Skin epidermis (tissue), 12 donors: ENCODE measurements at regions not wholly inside any gene's neighbourhood (a gene's known extent, or its start where the extent isn't known, plus 50 kb on each side); places are given as distances from the start of the nearest gene placed in this dataset.
"Not testable (repeated sequence)": the region's sequence is repeated elsewhere in the genome, so short reads cannot be mapped to it uniquely, and the experiment has no call there.

Source experiments
- H3K27ac ChIP-seq, 21 experiments: fragments of 200-600 bp; sonication (generic) in 11 of 21; one replicate each; pipeline ENCODE4 v1.5.0; 2020; ENCODE audit warnings: mild to moderate bottlenecking in 3 of 21, inconsistent platforms in 2 of 21, moderate library complexity in 2 of 21
- H3K4me3 ChIP-seq, 7 experiments: fragments of 200-600 bp; sonication (generic) in 2 of 7; one replicate each; pipeline ENCODE4 v1.5.0; 2020; ENCODE audit warnings: inconsistent platforms in 2 of 7, mild to moderate bottlenecking in 2 of 7, moderate library complexity in 1 of 7

DNA sequence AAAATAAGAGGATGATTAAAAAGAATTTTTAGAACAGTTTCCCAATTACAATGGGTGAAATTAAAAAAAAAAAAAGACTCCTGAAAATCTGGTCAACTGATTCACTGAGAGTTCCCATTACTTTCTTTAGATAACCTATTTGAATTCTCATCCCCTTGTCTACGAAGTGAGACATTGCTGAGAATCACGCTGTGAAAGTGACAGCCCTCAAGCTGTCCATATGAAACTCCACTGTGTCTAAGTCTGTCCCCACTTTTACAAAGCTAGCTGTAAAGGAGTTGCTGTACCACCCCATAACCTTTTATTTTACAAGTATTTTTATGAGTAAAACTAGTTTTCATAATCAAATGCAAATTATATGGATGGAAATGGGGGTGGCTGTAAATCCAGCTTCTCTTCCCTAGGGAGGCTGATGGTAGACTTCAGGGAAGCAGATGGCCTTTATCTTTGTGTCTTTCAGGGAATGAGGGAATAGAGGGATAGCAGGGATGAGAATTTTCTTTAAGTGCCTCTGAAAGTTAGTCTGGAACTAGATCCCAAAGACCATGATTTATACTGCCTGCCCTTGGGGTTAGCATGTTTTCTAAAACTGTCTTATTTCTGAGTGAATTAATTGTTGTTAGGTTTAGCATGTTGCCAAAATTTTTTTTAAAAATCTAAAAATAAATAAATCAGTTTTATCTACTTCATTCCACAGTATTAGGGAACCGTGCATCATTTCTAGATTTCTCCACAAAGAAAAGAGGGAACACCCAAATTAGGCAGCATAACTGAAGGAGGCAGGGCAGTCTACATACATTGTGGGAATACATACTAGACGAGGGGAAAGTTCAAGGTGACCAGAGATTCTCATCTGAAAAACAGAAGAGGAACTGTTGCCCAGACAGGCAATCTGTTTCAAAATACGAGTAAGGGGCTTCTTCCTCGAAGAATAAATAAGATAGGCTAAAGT is 1219.1 kb downstream of the UQCRFS1 start:
- Histone ChIP-seq H3K4me3 (no peak overlapping the region), H3K27ac (no peak overlapping the region)

GRCh38 chr19:27986299-27986698 is 1226.7 kb downstream of the UQCRFS1 start:
- H3K27ac ChIP-seq, result no peak overlapping the region

GRCh38 chr19:27975419-27976005 is 1237.4 kb downstream of the UQCRFS1 start:
- H3K4me3 ChIP-seq, result no peak overlapping the region

More at GRCh38 chr19:27986299-27986698, 1226.7 kb downstream of the UQCRFS1 start:
- H3K4me3 ChIP-seq, result no peak overlapping the region

DNA sequence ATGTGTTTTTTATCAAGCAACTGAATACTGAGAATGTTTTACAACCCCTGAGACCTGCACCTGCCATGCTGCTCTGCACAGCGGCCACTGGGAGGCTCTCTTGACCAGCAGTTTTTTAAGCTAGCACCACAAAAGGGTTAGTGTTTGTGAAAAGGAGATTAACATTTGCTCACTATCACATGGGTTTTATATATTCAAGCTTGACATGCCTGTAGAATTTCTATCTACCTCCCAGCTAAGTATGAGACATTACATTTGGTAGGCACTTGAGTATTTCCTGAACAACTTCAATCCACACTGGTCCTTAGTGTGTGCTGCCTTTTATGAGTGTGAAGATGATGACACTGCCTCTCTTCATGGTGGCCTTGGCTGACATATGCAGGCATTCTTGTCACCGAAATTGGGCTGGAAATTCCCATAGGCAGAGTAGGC is 1238.9 kb downstream of the UQCRFS1 start:
- Histone ChIP-seq H3K27ac (no peak overlapping the region), H3K4me3 (no peak overlapping the region)

More at GRCh38 chr19:27975419-27976005, 1237.4 kb downstream of the UQCRFS1 start:
- no peak overlapping the region for H3K27ac ChIP-seq

GRCh38 chr19:27972291-27973040 is 1240.5 kb downstream of the UQCRFS1 start:
- H3K27ac ChIP-seq, result no peak overlapping the region
- H3K4me3 ChIP-seq, result no peak overlapping the region

GRCh38 chr19:27971869-27972268 is 1241.1 kb downstream of the UQCRFS1 start:
- Histone ChIP-seq H3K27ac (no peak overlapping the region), H3K4me3 (no peak overlapping the region)

DNA sequence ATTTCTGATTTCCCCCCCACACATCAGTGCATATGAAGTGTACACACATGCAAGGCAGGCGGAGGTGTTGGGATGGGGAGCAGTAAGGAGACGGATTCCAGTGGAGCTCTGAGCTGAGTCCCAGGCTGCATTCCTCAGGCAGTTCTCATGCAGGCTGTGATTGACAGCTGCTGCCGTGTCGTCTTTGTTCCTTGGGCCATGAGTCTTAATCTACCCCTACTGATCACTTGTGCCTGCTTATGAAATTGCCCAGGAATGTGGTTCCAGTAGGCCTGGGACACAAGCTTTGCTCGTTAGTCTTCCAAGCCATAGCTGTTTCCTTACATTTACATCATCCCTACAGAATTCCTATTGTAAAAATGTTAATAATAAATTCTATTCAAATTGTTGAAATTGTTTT is 1241.9 kb downstream of the UQCRFS1 start:
- no peak overlapping the region for H3K27ac ChIP-seq
- H3K4me3 ChIP-seq, result no peak overlapping the region

DNA sequence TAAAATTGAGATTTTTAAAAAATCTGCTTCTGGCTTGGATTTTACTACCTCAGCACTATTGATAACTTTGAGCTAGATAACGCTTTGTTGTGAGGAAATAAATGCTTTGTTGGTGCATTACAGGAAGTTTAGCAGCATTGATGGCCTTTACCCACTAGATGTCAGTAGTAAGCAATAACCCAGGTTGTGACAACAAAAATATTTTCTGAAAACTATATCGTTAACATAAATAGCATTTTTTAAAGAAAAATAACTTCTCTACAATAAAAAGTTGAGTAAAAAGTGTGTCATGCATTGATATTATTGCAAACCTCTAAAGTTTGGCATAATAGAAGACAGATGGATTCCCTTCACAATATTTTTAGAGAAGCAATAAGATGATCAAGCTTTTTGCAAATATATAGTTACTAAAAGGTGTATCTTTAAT is 1246.5 kb downstream of the UQCRFS1 start:
- Histone ChIP-seq H3K27ac (no peak overlapping the region), H3K4me3 (no peak overlapping the region)

DNA sequence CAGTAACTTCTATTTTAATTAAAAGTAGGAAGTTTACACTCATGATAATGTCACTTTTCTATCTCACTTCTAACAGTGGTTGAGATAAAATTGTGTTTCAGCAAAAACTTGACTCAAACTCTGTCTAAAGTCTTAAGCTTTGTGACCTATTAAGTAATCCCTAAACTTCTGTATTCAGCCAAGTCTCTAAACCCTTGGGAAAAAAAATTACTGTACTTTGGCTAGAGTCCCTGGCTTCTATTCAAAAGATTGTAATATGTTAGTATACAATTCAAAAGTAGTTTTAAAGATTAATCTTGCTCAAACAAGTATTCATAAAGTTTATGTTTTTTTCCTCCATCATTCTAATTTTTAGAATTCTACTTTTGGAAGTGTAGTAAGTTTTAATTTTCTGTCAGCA is 1248.8 kb downstream of the UQCRFS1 start:
- H3K4me3 ChIP-seq, result no peak overlapping the region
- H3K27ac ChIP-seq, result no peak overlapping the region

DNA sequence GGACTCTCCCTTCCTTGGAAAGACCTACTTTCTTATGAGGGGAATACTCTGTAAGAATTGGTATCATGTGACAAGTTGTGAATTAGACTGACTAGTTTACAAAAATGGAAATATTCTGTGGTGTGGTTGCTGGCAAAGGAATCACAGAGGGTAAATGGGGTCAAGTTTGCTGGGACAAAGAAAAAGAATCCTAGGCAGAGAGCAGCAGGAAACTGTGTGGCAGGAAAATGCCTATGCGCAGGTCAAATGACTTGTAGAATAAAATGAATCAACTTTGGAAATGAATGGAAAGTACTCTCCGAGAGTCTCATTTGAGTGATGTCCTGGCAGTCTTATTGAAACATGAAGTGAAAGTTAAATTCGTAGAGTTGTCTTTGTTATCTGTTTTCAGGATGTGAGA is 1250.7 kb downstream of the UQCRFS1 start:
- H3K27ac ChIP-seq, result no peak overlapping the region
- H3K4me3 ChIP-seq, result no peak overlapping the region

DNA sequence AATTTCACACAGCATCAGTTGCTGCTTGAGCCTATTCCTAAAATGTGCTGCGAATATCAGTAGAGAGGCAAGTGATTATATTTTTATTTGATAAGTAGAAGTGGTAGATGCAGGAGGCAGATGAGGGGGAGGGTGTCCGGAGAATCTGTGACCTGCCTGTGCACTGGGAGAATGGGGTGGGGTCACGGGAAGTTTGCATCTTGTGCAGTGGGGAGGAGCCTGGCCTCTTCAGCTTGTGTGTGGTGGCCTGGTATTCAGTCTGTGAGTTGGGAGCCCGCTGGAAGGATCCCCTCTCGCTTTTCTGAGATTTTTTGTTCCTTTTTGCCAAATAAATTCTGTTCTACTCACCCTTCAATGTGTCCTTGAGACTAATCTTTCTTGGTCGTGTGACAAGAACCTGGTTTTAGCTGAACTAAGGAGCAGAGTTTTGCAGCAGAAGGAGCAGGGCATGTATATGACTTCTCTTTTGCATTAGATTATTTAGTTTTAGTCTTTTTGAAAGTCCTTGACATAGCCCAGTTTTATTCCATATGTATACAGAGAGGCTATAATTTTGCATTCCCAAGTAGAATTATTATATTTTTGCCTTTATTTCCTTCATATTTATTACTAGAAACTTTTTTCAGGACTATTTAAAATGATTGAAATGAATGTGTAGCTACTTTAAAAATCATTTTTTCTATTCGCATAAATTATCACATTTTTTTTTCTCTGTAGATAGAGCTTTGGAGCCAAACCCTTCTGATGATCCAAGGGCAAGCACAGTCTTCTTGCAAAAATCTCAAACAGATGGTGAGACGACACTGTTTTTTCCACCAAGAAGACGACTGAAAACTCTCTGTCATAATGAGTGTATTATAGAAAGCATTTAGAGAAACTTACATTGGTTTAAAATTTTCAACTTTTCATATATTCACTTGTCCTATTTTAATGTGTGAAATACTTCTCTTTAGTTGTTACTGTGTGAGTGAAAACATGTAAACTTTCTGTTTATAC is 1257.2 kb downstream of the UQCRFS1 start:
- Histone ChIP-seq H3K4me3 (no peak overlapping the region), H3K27ac (no peak overlapping the region)

DNA sequence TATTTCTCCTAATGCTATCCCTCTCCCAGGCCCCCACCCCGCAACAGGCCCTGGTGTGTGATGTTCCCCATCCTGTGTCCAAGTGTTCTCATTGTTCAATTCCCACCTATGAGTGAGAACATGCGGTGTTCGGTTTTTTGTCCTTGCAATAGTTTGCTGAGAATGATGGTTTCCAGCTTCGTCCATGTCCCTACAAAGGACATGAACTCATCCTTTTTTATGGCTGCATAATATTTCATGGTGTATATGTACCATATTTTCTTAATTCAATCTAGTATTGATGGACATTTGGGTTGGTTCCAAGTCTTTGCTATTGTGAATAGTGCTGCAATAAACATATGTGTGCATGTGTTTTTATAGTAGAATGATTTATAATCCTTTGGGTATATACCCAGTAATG is 1270.3 kb downstream of the UQCRFS1 start:
- not testable (repeated sequence) for H3K4me3 ChIP-seq

DNA sequence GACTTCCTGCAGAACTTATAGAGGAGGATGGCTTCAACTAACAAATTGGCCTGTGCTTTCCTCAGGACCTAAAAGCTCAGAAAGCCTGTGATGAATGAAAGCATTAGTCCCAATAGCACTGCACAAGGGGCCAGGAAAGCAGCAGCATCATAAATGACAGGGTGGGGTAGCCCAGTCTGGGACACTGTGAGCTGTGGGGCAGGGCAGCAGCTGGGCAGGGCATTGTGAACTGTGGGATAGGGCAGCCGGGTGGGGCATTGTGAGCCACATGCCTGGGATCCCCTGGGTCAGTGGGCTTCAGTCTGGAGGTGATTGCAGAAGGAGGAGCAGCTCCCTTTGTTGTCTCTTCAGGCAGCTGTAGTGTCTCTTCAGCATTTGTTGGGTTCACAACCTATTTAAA is 1276.8 kb downstream of the UQCRFS1 start:
- H3K27ac ChIP-seq, result no peak overlapping the region

More for the DNA sequence above, 1270.3 kb downstream of the UQCRFS1 start:
- not testable (repeated sequence) for H3K27ac ChIP-seq

GRCh38 chr19:27935669-27936068 is 1277.3 kb downstream of the UQCRFS1 start:
- H3K4me3 ChIP-seq, result no peak overlapping the region

More for the DNA sequence above, 1276.8 kb downstream of the UQCRFS1 start:
- H3K4me3 ChIP-seq, result no peak overlapping the region

DNA sequence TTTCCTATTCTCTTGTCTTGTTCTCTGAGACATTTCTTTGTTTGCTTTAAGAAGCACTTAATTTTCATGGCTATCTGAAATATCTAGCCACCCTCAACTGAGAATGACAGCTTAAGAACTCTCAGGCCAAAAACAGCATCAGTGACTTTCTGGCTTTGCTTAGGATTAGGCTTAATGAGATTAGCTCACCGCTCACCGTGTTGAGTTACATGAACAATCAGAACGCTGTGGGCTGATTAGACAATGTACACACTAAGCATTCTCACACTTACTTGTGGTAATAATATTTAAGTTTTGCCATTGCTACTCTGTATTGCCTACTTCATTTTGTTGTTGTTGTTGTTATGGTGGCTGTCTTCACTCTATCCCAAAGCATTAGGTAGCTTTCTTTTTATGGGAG is 1283.6 kb downstream of the UQCRFS1 start:
- H3K4me3 ChIP-seq, result no peak overlapping the region
- H3K27ac ChIP-seq, result no peak overlapping the region

More at GRCh38 chr19:27935669-27936068, 1277.3 kb downstream of the UQCRFS1 start:
- no peak overlapping the region for H3K27ac ChIP-seq

DNA sequence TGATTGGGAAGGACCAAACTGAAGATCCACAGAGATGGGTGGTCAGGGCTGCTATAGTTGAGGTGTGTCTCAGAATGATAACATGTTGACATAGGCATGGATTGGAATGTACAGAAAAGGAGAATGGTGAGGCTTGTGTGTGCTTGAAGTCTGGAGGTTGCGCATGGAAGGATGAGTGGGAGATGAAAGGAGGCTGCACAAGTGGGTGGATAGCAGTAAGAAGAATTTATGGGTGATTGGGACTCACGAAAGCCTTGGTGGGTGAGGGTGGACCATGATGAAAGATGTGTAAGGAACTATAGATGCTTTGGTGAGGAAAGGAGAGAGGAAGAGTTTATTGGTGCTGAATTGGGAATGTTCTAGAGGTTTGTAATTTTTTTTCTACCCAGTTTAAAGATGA is 1287.7 kb downstream of the UQCRFS1 start:
- no peak overlapping the region for H3K4me3 ChIP-seq

GRCh38 chr19:27922970-27923369 is 1290.0 kb downstream of the UQCRFS1 start:
- Histone ChIP-seq H3K4me3 (no peak overlapping the region), H3K27ac (no peak overlapping the region)

More for the DNA sequence above, 1287.7 kb downstream of the UQCRFS1 start:
- H3K27ac ChIP-seq, result no peak overlapping the region

DNA sequence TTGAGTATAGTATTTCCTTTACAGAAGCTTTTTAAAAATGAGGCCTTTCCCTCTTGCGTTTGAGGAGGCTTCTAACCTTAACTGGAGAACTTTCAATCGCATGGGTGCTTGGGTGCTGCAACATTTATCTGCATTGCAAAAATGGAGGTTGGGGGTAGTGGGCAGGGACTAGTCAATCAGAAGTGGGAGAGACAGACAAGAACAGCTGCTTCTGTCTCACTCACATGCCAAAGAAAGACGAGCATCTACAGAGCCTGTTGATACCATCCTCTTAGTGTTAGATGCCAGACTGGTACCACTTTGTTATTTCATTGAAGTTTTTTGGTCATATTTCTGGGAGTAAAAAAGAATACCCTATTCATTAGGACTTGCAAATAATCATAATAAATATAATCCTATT is 1292.2 kb downstream of the UQCRFS1 start:
- Histone ChIP-seq H3K27ac (no peak overlapping the region), H3K4me3 (no peak overlapping the region)

GRCh38 chr19:27918818-27919217 is 1294.1 kb downstream of the UQCRFS1 start:
- no peak overlapping the region for H3K27ac ChIP-seq
- no peak overlapping the region for H3K4me3 ChIP-seq
